ENCODE measurements at regions not wholly inside any gene's neighbourhood (a gene's known extent, or its start where the extent isn't known, plus 50 kb on each side); places are given as distances from the start of the nearest gene placed in this dataset.
A peak's percentile ranks its signal among the peaks of the same experiment; 100 is the strongest.

- Histone ChIP-seq H3K4me3 (no peak overlapping the region), H3K9me3 (no peaks in the 10 kb centered on the region), H3K27me3 (no peaks in the 10 kb centered on the region), H3K4me1 (peaks cover 12 to 43% (median 28%) of the 10 kb centered on the region in 4 donors), H3K27ac (no peak overlapping the region), H3K36me3 (no peaks in the 10 kb centered on the region)
- DNase-seq, result no peak
- TF ChIP-seq POLR2AphosphoS5 (IDR thresholded peaks at IDR 0.05) (no peak), CTCF (IDR thresholded peaks at IDR 0.05) (no peak), EP300 (IDR thresholded peaks at IDR 0.05) (no peak), POLR2A (IDR thresholded peaks at IDR 0.05) (no peak)
- WGBS, 5 donors, result 40 to 77% (median 69%) methylated on average over 4 of the region's 4 CpGs
- intact Hi-C loops (cut with DNase I; ENCODE audit: low total_unique reads), result no loop called here
Measured at GRCh38 chr20:17868700-17869231, 99.8 kb downstream of the SNX5 start.

GRCh38 chr20:17868151-17868550 is 100.4 kb downstream of the SNX5 start:
- Histone ChIP-seq H3K4me3 (no peak overlapping the region), H3K4me1 (peaks cover 12 to 43% (median 29%) of the 10 kb centered on the region in 4 donors), H3K27me3 (no peaks in the 10 kb centered on the region), H3K27ac (peak overlapping the region in 1 of 5 donors; percentile 14), H3K36me3 (no peaks in the 10 kb centered on the region), H3K9me3 (no peaks in the 10 kb centered on the region)
- intact Hi-C loops (cut with DNase I; ENCODE audit: low total_unique reads), result no loop called here
- TF ChIP-seq POLR2A (IDR thresholded peaks at IDR 0.05) (no peak), POLR2AphosphoS5 (IDR thresholded peaks at IDR 0.05) (no peak), CTCF (IDR thresholded peaks at IDR 0.05) (no peak), EP300 (IDR thresholded peaks at IDR 0.05) (no peak)
- 47 to 69% (median 63%) methylated on average over 4 of the region's 4 CpGs for WGBS, 5 donors
- no peak for DNase-seq

- intact Hi-C loops (cut with DNase I; ENCODE audit: low total_unique reads), result no loop called here
- WGBS, 5 donors, result 72 to 78% (median 74%) methylated on average over 10 of the region's 10 CpGs
- no peak for DNase-seq
- TF ChIP-seq POLR2AphosphoS5 (IDR thresholded peaks at IDR 0.05) (no peak), CTCF (IDR thresholded peaks at IDR 0.05) (no peak), POLR2A (IDR thresholded peaks at IDR 0.05) (no peak), EP300 (IDR thresholded peaks at IDR 0.05) (no peak)
- Histone ChIP-seq H3K4me3 (no peak overlapping the region), H3K4me1 (peaks cover 12 to 45% (median 29%) of the 10 kb centered on the region in 4 donors), H3K36me3 (no peaks in the 10 kb centered on the region), H3K27me3 (no peaks in the 10 kb centered on the region), H3K9me3 (no peaks in the 10 kb centered on the region), H3K27ac (peak overlapping the region in 1 of 5 donors; percentile 14)
Measured at GRCh38 chr20:17867131-17867925, 101.3 kb downstream of the SNX5 start.

- no peaks in the 10 kb centered on the region for H3K9me3 ChIP-seq
- peaks cover 12 to 39% (median 26%) of the 10 kb centered on the region in 4 donors for H3K4me1 ChIP-seq
- no peak overlapping the region for H3K4me3 ChIP-seq
- no peak for DNase-seq
- no peaks in the 10 kb centered on the region for H3K27me3 ChIP-seq
- 78 to 87% (median 84%) methylated on average over 7 of the region's 7 CpGs for WGBS, 5 donors
- H3K27ac ChIP-seq, result no peak overlapping the region
- no peaks in the 10 kb centered on the region for H3K36me3 ChIP-seq
- TF ChIP-seq EP300 (IDR thresholded peaks at IDR 0.05) (no peak), CTCF (IDR thresholded peaks at IDR 0.05) (no peak), POLR2A (IDR thresholded peaks at IDR 0.05) (no peak), POLR2AphosphoS5 (IDR thresholded peaks at IDR 0.05) (no peak)
- intact Hi-C loops (cut with DNase I; ENCODE audit: low total_unique reads), result no loop called here
Measured at GRCh38 chr20:17866234-17867001, 102.2 kb downstream of the SNX5 start.

Measured in stomach (tissue), 8 donors.